ENCODE measurements at regions not wholly inside any gene's neighbourhood (a gene's known extent, or its start where the extent isn't known, plus 50 kb on each side); places are given as distances from the start of the nearest gene placed in this dataset.
A peak's percentile ranks its signal among the peaks of the same experiment; 100 is the strongest.

- no peak overlapping the region for H3K4me3 ChIP-seq (ENCODE audit: low read depth, low read length)
- DNase-seq (ENCODE audit: low read depth): no peak
- TF ChIP-seq CTCF (conservative IDR thresholded peaks at IDR 0.05; ENCODE audit: low read depth, low read length): no peak
Measured at GRCh38 chr15:47965297-47965696, 155.5 kb upstream of the SLC24A5 start.

- TF ChIP-seq CTCF (conservative IDR thresholded peaks at IDR 0.05; ENCODE audit: low read depth, low read length): no peak
Measured at GRCh38 chr15:47968593-47968992, 152.2 kb upstream of the SLC24A5 start.

GRCh38 chr15:47971637-47972036 is 149.2 kb upstream of the SLC24A5 start:
- no peak for TF ChIP-seq CTCF (conservative IDR thresholded peaks at IDR 0.05; ENCODE audit: low read depth, low read length)
- no peak for DNase-seq (ENCODE audit: low read depth)
- no peak overlapping the region for H3K4me3 ChIP-seq (ENCODE audit: low read depth, low read length)

More at GRCh38 chr15:47968593-47968992, 152.2 kb upstream of the SLC24A5 start:
- H3K4me3 ChIP-seq (ENCODE audit: low read depth, low read length): no peak overlapping the region
- no peak for DNase-seq (ENCODE audit: low read depth)

GRCh38 chr15:47972738-47973137 is 148.1 kb upstream of the SLC24A5 start:
- no peak for TF ChIP-seq CTCF (conservative IDR thresholded peaks at IDR 0.05; ENCODE audit: low read depth, low read length)
- H3K4me3 ChIP-seq (ENCODE audit: low read depth, low read length): no peak overlapping the region
- no peak for DNase-seq (ENCODE audit: low read depth)

- H3K4me3 ChIP-seq (ENCODE audit: low read depth, low read length): no peak overlapping the region
- no peak for TF ChIP-seq CTCF (conservative IDR thresholded peaks at IDR 0.05; ENCODE audit: low read depth, low read length)
- no peak for DNase-seq (ENCODE audit: low read depth)
Measured at GRCh38 chr15:47974724-47975123, 146.1 kb upstream of the SLC24A5 start.

GRCh38 chr15:47975427-47975826 is 145.4 kb upstream of the SLC24A5 start:
- no peak for TF ChIP-seq CTCF (conservative IDR thresholded peaks at IDR 0.05; ENCODE audit: low read depth, low read length)
- DNase-seq (ENCODE audit: low read depth): no peak
- no peak overlapping the region for H3K4me3 ChIP-seq (ENCODE audit: low read depth, low read length)

GRCh38 chr15:47983533-47983932 is 137.3 kb upstream of the SLC24A5 start:
- peak; percentile 20 for TF ChIP-seq CTCF (conservative IDR thresholded peaks at IDR 0.05; ENCODE audit: low read depth, low read length)
- H3K4me3 ChIP-seq (ENCODE audit: low read depth, low read length): no peak overlapping the region
- no peak for DNase-seq (ENCODE audit: low read depth)
